VCaP (cell line): ENCODE measurements at regions not wholly inside any gene's neighbourhood (a gene's known extent, or its start where the extent isn't known, plus 50 kb on each side); places are given as distances from the start of the nearest gene placed in this dataset.

Experiments
- H3K27ac ChIP-seq: fragments of 450-650 bp; 2 replicates; pipeline ENCODE4 v1.5.1; 2017
- TF ChIP-seq, protein P1 (sequence below): fragments of 450-650 bp; conservative IDR thresholded peaks from 2 replicates; pipeline ENCODE4 v1.5.1; 2017; ENCODE audit warnings: mild to moderate bottlenecking, moderate library complexity

DNA sequence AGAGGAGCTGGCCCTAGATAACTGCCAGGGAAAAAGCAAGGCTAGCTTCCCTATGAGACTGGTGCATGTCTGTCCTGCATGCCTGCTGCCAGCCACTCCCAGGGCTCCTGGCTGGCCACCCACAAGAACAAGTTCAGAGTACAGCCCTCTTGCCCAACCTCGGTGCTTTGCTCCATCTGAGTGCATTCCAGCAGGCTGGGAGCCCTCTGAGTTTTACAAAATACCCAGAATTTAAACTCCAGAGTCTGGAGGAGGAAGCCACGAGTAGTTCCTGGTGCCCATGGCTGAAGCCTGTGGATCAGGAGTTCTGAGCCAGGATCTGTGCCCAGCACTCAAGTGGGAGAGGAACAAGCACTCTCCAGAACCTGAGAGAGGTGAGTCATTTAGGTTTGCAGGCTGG, 111.6 kb downstream of the MAGEE2 start:
- H3K27ac ChIP-seq, result no peak overlapping the region
- TF ChIP-seq, protein P1, sequence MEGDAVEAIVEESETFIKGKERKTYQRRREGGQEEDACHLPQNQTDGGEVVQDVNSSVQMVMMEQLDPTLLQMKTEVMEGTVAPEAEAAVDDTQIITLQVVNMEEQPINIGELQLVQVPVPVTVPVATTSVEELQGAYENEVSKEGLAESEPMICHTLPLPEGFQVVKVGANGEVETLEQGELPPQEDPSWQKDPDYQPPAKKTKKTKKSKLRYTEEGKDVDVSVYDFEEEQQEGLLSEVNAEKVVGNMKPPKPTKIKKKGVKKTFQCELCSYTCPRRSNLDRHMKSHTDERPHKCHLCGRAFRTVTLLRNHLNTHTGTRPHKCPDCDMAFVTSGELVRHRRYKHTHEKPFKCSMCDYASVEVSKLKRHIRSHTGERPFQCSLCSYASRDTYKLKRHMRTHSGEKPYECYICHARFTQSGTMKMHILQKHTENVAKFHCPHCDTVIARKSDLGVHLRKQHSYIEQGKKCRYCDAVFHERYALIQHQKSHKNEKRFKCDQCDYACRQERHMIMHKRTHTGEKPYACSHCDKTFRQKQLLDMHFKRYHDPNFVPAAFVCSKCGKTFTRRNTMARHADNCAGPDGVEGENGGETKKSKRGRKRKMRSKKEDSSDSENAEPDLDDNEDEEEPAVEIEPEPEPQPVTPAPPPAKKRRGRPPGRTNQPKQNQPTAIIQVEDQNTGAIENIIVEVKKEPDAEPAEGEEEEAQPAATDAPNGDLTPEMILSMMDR, result no peak

DNA sequence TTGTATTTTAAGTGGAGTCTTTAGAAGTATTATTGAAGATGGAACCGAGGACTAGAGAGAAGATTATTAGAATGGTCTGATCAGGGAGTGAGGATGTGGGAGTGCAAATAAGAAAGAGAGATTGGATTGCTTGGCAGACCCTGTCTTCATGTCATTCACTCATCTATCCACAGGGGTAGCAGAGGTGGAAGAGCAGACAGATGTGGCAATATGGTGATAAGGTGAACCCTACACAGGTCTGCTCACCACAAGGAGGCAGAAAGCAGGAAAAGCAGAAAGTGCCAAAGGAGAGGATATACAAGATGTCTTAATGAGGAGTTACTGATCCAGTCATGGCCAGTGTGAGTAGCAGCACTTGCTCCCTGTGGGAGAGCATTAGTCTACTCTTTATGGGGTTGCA, 129.4 kb downstream of the MAGEE2 start:
- no peak overlapping the region for H3K27ac ChIP-seq
- TF ChIP-seq, protein P1, result no peak

DNA sequence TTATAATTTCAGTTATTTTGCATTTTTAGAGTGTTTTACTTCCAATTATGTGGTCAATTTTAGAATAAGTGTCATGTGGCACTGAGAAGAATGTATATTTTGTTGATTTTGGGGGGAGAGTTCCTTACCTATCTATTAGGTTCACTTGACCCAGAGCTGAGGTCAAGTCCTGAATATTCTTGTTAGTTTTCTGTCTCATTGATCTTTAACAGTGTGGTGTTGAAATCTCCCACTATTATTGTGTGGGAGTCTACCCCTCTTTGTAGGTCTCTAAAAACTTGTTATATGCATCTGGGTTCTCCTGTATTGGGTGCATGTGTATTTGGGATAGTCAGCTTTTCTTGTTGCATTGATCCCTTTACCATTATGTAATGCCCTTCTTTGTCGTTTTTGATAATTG, 127.0 kb upstream of the ZDHHC15 start:
- no peak overlapping the region for H3K27ac ChIP-seq
- TF ChIP-seq, protein P1, result no peak

DNA sequence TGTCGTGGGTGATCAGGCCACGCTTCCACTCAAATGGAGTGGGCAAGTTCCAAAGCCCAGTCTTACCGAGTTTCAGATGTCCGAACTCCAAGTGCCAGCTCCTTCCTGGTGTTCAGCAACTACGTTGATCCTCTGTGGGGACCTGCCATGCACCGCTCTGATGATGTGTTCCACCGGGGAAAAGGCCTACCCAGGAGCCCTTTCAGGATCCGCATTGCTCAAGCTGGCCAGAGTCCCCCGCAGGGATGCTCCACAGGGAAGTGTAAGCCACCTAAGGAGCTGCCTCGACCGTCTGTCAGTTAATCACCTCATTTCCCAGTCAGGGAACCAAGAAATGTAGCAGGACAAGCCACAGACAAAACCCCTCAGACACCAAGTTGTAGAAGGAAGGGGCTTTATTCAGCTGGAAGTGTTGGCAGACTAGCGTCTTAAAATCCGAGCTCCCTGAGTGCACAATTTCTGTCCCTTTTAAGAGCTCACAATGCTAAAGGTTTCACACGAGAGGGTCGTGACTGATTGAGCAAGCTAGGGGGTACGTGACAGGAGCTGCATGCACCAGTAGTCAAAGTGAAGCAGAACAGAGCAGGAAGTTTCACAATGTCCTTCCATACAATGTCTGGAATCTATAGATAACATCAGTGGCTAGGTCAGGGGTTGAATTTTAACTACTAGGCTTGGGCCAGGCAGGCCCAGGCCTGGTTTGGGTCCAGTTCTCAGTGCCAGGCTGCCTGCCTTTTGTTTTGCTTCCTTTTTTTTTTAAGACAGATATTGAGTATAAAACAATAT, 126.2 kb upstream of the ZDHHC15 start:
- H3K27ac ChIP-seq, result no peak overlapping the region
- TF ChIP-seq, protein P1, result no peak

DNA sequence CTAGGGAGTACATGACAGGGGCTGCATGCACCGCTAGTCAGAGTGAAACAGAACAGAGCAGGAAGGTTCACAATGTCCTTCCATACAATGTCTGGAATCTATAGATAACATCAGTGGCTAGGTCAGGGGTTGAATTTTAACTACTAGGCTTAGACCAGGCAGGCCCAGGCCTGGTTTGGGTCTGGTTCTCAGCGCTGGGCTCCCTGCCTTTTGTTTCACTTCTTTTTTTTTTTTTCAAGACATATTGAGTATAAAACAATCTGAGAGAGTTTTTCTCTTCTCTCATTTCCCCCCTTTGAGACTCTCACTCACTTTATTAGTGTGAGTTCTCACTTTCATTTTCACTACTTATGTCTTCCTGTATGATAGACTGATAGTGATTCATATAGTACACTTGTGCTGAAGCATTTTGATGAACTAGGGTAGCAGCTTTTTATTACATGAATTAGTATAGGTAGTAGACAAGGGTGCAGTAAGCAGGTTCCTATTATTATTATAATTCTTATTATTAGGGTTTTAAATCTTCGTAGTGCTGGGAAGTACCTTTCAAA, 120.0 kb upstream of the ZDHHC15 start:
- no peak overlapping the region for H3K27ac ChIP-seq
- TF ChIP-seq, protein P1, result no peak

DNA sequence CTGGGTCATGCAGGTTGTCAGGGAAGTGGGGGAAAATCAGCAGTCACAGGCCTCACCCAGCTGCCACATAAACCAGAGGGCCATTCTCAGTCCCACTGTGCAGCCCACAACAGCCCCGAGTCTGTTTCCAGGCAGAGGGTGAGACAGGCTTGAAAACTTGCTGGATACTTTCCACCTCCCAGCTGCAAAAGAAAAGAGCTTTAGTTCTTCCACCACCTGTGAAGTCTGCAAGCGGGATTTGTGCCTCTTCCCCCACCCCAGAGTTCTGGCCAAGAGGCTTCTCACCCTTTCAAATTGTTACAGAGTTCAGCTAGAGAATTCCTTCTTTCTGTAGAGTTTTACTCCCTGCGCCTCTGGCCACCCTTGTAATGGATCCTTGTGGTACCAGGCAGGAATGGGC, 115.5 kb upstream of the ZDHHC15 start:
- TF ChIP-seq, protein P1, result no peak
- H3K27ac ChIP-seq, result no peak overlapping the region

DNA sequence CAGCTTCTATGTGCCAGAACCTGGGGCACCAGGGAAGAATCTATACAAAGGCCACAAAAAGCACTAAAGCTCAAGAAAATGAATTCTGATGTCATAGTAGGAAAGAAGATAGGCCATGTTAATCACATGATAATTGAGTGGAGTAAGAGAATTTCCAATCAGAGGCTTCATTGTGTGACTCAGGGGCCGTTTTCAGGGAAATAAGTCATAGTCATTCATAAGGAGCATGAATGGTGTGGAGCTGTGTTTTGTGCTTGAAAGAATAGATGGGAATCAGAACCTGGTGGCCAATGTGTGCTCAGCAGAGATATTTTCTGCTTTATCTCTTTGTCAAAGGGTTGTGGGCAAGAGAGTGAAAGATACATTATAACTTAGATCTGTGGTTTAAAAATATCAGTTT, 102.4 kb upstream of the ZDHHC15 start:
- no peak overlapping the region for H3K27ac ChIP-seq
- TF ChIP-seq, protein P1, result no peak
